ENCODE measurements at regions not wholly inside any gene's neighbourhood (a gene's known extent, or its start where the extent isn't known, plus 50 kb on each side); places are given as distances from the start of the nearest gene placed in this dataset.

GRCh38 chr10:113331961-113332360 lies 220.9 kb upstream of the HABP2 start:
- no peak overlapping the region for H3K27ac ChIP-seq (replicated peaks)
- no peak overlapping the region for H3K4me3 ChIP-seq (replicated peaks; ENCODE audit: insufficient read depth, low read length)
- DNase-seq (ENCODE audit: low read depth in 1 of 2, low spot score in 1 of 2): no peak
- H3K27me3 ChIP-seq (ENCODE audit: insufficient read depth, poor library complexity, severe bottlenecking): no peaks in the 10 kb centered on the region
- TF ChIP-seq REST (IDR thresholded peaks at IDR 0.05; ENCODE audit: insufficient replicate concordance, low read depth): no peak
- no peak for TF ChIP-seq POLR2AphosphoS5 (IDR thresholded peaks at IDR 0.05; ENCODE audit: low read depth)
- TF ChIP-seq GABPA (IDR thresholded peaks at IDR 0.05; ENCODE audit: low read depth): no peak
- TF ChIP-seq SPI1 (IDR thresholded peaks at IDR 0.05; ENCODE audit: borderline replicate concordance, low read depth): no peak
- TF ChIP-seq CTCF (IDR thresholded peaks at IDR 0.05; ENCODE audit: insufficient read depth, low read length): no peak

GRCh38 chr10:113333313-113333712 lies 219.5 kb upstream of the HABP2 start:
- no peak for TF ChIP-seq CTCF (IDR thresholded peaks at IDR 0.05; ENCODE audit: insufficient read depth, low read length)
- TF ChIP-seq REST (IDR thresholded peaks at IDR 0.05; ENCODE audit: insufficient replicate concordance, low read depth): no peak
- no peak for TF ChIP-seq GABPA (IDR thresholded peaks at IDR 0.05; ENCODE audit: low read depth)
- TF ChIP-seq SPI1 (IDR thresholded peaks at IDR 0.05; ENCODE audit: borderline replicate concordance, low read depth): no peak
- TF ChIP-seq POLR2AphosphoS5 (IDR thresholded peaks at IDR 0.05; ENCODE audit: low read depth): no peak
- Histone ChIP-seq H3K27ac (replicated peaks) (no peak overlapping the region), H3K27me3 (ENCODE audit: insufficient read depth, poor library complexity, severe bottlenecking) (no peaks in the 10 kb centered on the region), H3K4me3 (replicated peaks; ENCODE audit: insufficient read depth, low read length) (no peak overlapping the region)
- no peak for DNase-seq (ENCODE audit: low read depth in 1 of 2, low spot score in 1 of 2)

- no peak for DNase-seq (ENCODE audit: low read depth in 1 of 2, low spot score in 1 of 2)
- no peaks in the 10 kb centered on the region for H3K27me3 ChIP-seq (ENCODE audit: insufficient read depth, poor library complexity, severe bottlenecking)
- H3K27ac ChIP-seq (replicated peaks): no peak overlapping the region
- TF ChIP-seq REST (IDR thresholded peaks at IDR 0.05; ENCODE audit: insufficient replicate concordance, low read depth): no peak
- no peak for TF ChIP-seq CTCF (IDR thresholded peaks at IDR 0.05; ENCODE audit: insufficient read depth, low read length)
- TF ChIP-seq GABPA (IDR thresholded peaks at IDR 0.05; ENCODE audit: low read depth): no peak
- no peak for TF ChIP-seq POLR2AphosphoS5 (IDR thresholded peaks at IDR 0.05; ENCODE audit: low read depth)
- no peak for TF ChIP-seq SPI1 (IDR thresholded peaks at IDR 0.05; ENCODE audit: borderline replicate concordance, low read depth)
- no peak overlapping the region for H3K4me3 ChIP-seq (replicated peaks; ENCODE audit: insufficient read depth, low read length)
Measured at GRCh38 chr10:113335592-113335991, 217.3 kb upstream of the HABP2 start.

All from HL-60 (cell line).